Stromal cell of bone marrow (primary cell): ENCODE measurements at regions not wholly inside any gene's neighbourhood (a gene's known extent, or its start where the extent isn't known, plus 50 kb on each side); places are given as distances from the start of the nearest gene placed in this dataset.

Experiments used
- DNase-seq: peaks from one replicate; pipeline ENCODE4 v3.0.0-alpha.2; 2012; ENCODE audit warnings: low read depth

DNA sequence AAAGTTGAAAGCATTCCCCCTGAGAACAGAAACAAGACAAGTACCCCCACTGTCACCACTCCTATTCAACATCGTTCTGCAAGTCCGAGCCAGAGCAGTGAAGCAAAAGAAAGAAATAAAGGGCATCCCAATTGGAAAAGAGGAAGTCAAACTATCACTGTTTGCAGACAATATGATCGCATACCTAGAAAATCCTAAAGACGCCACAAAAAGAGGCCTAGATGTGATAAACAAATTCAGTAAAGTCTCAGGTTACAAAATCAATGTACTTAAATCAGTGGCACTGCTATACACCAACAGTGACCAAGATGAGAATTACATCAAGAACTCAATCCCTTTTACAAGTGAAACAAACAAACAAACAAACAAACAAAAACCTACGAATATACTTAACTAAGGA is 87.7 kb upstream of the COCH start:
- DNase-seq = no peak

DNA sequence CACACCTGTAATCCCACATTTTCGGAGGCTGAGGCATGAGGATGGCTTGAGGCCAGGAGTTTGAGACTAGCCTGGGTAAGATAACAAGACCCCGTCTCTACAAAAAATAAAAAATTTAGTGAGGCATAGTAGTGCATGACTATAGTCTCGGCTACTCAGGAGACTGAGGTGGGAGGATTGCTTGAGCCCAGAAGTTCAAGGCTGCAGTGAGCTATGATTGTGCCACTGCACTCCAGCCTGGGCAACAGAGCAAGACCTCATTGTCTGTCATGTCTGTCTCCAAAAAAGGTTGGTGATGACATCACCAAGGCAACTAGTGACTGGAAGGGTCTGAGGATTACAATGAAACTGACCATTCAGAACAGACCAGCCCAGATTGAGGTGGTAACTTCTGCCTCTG is 83.5 kb upstream of the COCH start:
- DNase-seq = no peak

DNA sequence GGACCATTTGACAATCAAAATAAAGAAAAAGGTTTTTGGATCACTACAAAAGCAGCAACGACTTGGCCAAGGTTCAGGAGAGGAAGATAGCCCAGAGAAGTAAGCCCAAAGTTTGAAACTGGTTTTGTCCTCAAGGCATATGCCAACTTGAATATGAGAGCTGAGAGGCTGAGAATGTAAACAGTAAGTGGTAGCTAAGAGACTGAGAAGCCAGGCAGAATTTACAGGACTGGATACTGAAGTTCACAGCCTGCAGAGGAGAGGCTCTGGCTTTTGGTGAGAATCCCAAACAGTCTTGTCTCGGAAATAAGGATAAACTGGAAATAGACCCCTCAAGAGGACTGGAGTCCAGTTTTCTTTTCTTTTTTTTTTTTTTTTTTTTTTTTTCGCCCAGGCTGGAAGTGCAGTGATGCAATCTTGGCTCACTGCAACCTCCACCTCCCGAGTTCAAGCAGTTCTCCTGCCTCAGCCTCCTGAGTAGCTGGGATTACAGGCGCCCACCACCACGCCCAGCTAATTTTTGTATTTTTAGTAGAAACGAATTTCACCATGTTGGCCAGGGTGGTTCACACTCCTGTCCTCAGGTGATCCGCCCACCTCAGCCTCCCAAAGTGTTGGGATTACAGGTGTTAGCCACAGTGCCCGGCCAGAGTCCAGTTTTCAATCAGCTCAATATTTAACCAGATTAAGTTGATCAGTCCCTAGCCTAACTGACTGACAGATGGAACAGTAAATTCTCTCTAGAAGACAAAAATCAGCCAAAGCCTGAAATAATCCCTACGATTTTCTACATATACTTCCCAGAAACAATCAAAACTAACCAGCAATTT is 82.6 kb upstream of the COCH start:
- DNase-seq = no peak

DNA sequence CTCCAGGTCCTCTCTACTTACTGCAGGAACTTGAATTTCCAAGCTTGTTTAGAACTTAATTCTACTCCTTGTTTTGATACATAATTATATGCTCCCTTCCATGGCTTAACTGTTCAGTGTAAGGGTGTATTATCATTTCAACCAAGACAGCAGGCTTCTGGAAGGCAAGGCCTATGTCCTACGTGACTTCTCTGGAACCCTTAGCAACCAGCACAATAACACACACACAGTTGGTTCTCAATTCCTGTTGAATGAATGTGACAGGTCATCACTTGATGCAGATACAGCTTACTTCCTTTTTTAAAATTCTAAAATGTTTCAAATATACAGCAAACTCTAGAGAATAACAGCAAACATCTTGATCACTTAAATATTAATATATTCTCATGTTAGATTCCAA is 77.7 kb upstream of the COCH start:
- DNase-seq = no peak

DNA sequence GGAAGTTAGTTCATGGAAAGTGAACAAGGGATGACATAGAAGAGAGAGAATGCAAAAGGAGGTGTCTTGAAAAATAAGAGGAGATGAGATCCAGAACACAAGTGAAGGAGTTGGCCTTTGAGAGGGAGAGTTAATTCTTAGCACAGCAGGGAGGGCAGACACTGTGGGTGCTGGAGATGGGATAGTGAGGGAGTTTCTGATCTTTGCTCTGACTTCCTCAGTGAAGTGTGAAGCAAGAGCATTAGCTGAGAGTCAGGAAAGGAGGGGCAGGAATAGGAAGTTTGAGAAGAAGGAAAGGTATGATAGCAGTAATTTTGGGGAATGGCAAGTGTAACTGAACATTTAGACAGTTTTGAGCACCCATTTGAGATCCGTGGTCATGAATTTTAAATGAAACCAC is 75.8 kb upstream of the COCH start:
- DNase-seq = no peak

DNA sequence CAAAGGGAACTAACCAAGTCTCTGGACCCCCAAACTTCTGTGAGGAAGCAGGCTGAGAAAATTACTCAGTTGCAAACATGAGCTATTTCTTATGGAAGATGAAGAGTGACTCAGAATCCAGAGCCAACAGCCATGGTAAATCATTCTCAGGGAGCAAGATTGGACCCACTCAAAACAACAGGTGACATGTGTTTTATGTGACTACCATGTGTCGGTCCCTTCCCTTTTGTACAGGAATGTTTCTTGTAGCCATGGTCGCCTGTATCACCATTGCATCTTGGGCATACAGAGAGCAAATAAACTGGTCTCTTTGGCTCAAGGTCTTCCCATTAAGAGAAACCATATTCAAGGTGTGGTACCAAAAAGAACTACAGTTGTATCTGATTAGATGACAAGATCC is 75.4 kb upstream of the COCH start:
- no peak for DNase-seq

DNA sequence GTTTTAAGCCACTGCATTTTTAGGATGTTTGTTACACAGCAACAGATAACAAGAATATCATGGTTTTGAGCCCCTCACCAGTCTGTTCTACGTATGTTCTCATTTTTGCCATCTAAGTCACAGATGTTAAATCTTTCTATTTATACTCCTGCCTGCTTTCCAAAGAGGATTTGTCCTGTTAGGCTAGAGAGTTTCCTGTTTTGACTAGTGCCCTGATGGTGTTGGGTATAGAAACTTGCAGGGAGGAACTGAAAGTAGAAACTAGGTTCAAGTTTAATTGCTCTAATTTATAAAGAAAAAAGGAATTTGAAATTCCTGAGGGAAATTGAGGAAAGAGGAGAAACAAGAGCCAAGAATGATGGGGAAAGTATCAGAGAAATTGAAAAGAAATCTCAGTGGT is 74.4 kb upstream of the COCH start:
- DNase-seq = no peak

DNA sequence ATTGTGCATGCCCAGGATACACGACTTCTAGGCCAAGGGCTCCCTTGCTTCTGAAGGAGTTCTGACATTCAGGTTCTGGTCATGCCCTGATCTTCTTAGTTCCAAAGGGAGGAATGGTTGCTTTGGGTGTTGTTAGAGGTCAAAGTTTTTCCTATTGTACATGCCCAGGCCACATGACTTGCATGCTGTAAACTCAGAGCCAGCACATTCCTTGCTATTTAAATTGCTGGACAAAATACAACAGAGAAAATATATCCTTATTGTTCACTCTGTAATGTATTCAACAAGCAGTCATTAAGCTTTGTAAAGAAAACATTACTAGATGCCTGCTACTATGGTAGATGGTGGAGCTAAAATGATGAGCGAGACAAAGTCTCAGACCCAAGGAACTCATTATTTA is 71.2 kb upstream of the COCH start:
- no peak for DNase-seq

DNA sequence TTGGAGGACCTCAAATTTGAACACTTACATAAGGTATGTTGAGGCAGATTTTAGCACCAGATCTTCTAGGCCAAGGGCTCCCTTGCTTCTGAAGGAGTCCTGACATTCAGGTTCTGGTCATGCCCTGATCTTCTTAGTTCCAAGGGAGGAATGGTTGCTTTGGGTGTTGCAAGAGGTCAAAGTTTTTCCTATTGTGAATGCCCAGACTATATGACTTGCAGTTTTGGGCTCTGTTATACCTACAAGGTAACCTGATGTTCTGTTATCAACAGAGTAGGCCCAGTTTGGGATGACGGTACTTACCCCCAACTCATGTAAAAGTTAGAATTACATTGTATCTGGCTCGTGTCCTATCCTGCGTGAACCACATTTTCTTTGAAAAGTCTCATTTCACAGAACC is 69.1 kb upstream of the COCH start:
- DNase-seq = no peak

DNA sequence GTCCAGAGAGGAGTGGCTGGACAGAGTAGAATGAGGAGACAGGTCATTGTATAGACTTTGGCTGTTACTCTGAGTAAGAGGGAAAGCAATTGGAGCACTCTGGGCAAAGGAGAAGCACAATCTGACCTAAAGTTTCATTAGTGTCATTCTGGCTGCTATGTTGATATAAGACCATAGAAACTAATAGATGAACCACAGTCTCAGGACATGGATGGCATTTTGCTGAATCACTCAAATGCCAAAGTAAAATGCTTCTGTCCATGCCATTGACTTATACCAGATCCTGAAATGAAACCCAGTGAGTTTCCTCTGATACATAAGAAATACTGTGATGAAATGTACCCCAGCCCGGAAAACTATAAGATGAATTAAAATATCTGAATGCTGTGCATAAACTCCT is 65.8 kb upstream of the COCH start:
- peak; percentile 3 for DNase-seq

DNA sequence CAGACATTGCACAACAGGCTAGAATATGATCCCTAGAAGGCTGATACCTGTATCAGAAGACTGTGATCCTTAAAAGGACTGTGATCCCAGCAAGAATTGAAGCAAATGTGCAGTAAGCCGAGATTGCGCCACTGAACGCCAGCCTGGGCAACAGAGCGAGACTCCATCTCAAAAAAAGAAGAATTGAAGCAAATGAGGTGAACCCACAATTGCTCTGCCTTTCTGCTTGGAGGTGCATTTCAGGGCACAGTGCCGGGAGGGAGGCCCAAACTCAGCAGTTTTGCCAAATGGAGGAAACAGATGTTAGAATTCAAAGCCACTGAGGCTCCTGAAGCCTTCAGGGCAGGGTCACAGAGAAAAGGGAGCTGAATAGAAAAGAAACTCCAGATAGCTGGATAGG is 61.1 kb upstream of the COCH start:
- no peak for DNase-seq

DNA sequence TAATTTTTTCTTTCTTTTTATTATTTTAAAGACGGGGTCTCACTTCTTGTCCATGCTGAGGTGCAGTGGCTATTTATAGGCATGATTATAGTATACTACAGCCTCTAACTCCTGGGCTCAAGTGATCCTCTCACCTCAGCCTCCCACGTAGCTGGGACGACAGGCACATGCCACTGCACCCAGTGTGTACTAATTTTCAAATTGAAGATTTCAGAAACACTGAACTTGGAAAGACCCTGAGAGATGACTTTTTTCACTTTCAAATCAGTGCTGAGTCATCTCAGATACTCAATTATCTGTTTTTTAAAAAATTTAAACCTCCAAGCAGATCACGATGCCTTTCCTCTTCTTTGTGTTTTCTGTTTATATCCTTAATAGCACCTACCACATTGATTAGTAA is 53.7 kb upstream of the COCH start:
- DNase-seq = no peak

DNA sequence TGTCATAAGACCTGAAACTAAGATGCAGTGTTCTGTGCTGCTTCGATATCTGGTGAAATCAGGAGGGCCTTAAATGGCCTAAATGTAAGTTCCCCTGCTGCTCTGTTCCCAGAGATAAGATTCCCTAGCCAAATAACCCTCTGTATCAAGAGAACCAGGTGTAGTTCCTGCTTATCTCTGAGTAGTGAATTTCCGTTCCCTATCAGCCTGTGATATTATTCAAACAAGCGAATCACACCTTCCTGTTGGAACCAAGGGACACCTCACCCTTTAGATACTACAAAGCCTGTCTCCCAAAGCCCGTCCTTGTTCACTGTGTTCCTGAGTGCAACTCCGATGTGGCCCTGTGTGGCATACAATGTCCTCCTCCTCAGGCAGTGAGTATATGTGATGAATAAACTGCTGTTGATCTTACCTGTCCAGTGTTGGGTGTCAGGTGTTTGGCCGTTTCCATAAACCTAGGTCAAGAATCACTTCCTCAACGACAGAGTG is 52.2 kb upstream of the COCH start:
- DNase-seq = no peak
